Natural killer cell (primary cell): ENCODE measurements at regions not wholly inside any gene's neighbourhood (a gene's known extent, or its start where the extent isn't known, plus 50 kb on each side); places are given as distances from the start of the nearest gene placed in this dataset.

Source experiments
- ATAC-seq, 3 donors: fragments of 150-1000 bp in 2 of 3; fragments of 200-7000 bp in 1 of 3; cut with Tn5 transposase; 1 replicate in 1 of 3; 2 replicates in 2 of 3; pipeline ENCODE4 v1.10.0; 2021; ENCODE audit warnings: mild to moderate bottlenecking in 2 of 3, moderate library complexity in 2 of 3
- DNase-seq, 2 donors: peaks; one replicate each; pipeline versions ENCODE4 v3.0.0 to v3.0.0-alpha.2; 2013 to 2021; ENCODE audit warnings: mixed read lengths in 1 of 2
- H3K27ac ChIP-seq: one replicate; pipeline ENCODE4 v1.5.1; 2013; ENCODE audit warnings: mild to moderate bottlenecking, low read length
- H3K27me3 ChIP-seq: one replicate; pipeline ENCODE4 v1.6.1; 2013; ENCODE audit warnings: low read length; ENCODE audit not compliant: control insufficient read depth, insufficient read depth
- H3K36me3 ChIP-seq: one replicate; pipeline ENCODE4 v1.6.1; 2013; ENCODE audit warnings: low read length; ENCODE audit not compliant: control insufficient read depth, insufficient read depth
- H3K4me1 ChIP-seq: one replicate; pipeline ENCODE4 v1.6.1; 2013; ENCODE audit warnings: low read length; ENCODE audit not compliant: control insufficient read depth, insufficient read depth
- H3K4me3 ChIP-seq: one replicate; pipeline ENCODE4 v1.5.1; 2013; ENCODE audit warnings: low read length
- H3K9me3 ChIP-seq: one replicate; pipeline ENCODE4 v1.6.1; 2013; ENCODE audit warnings: low read length; ENCODE audit not compliant: control insufficient read depth, insufficient read depth
- H3K27ac Mint-ChIP-seq, 2 donors: one replicate each; pipeline ENCODE4 v1.8.0; 2022; ENCODE audit warnings: mild to moderate bottlenecking in 2 of 2, mixed read lengths in 2 of 2, moderate library complexity in 1 of 2
- H3K27me3 Mint-ChIP-seq, 2 donors: one replicate each; pipeline ENCODE4 v1.8.0; 2022; ENCODE audit warnings: low read depth in 2 of 2, mixed read lengths in 2 of 2
- H3K36me3 Mint-ChIP-seq: one replicate; pipeline ENCODE4 v1.8.0; 2022; ENCODE audit warnings: mixed read lengths
- H3K4me1 Mint-ChIP-seq, 2 donors: one replicate each; pipeline ENCODE4 v1.8.0; 2022; ENCODE audit warnings: mixed read lengths in 2 of 2
- H3K4me3 Mint-ChIP-seq: one replicate; pipeline ENCODE4 v1.8.0; 2022; ENCODE audit warnings: mild to moderate bottlenecking, moderate library complexity, mixed read lengths
- H3K9me3 Mint-ChIP-seq, 2 donors: one replicate each; pipeline ENCODE4 v1.8.0; 2022; ENCODE audit warnings: mixed read lengths in 2 of 2
- CTCF ChIP-seq: fragments of 200-600 bp; IDR thresholded peaks from one replicate; pipeline ENCODE4 v1.8.0; 2022; ENCODE audit warnings: antibody characterized with exemption
- WGBS: methylation state at CpG from one replicate; pipeline ENCODE4 v1.1.7; 2013; ENCODE audit warnings: missing lambda C conversion rate; ENCODE audit not compliant: insufficient coverage; 5-methylcytosine and 5-hydroxymethylcytosine counted together
- intact Hi-C: fragments of 100-400 bp; cut with micrococcal nuclease; formaldehyde crosslinking; loops from one replicate; pipeline ENCODE4 v1.14.2; 2022

- no peak for TF ChIP-seq CTCF
- H3K4me3 ChIP-seq, result no peak overlapping the region
- Mint-ChIP-seq H3K9me3 (no peaks in the 10 kb centered on the region), H3K27ac (no peak overlapping the region), H3K27me3 (peaks cover 5 to 14% of the 10 kb centered on the region in 2 donors), H3K4me1 (no peaks in the 10 kb centered on the region), H3K4me3 (no peak overlapping the region), H3K36me3 (no peaks in the 10 kb centered on the region)
- no peak for DNase-seq
- H3K4me1 ChIP-seq, result no peaks in the 10 kb centered on the region
- H3K27ac ChIP-seq, result no peak overlapping the region
- 93% methylated on average over 21 of the region's 25 CpGs for WGBS
- intact Hi-C loops, result no loop called here
- H3K36me3 ChIP-seq, result no peaks in the 10 kb centered on the region
- H3K27me3 ChIP-seq, result no peaks in the 10 kb centered on the region
- ATAC-seq, result no peak
- H3K9me3 ChIP-seq, result no peaks in the 10 kb centered on the region
These were observed 367.9 kb downstream of the PREX1 start for GRCh38 chr20:48459722-48460395.

- Histone ChIP-seq H3K36me3 (no peaks in the 10 kb centered on the region), H3K4me1 (no peaks in the 10 kb centered on the region), H3K27ac (no peak overlapping the region), H3K9me3 (no peaks in the 10 kb centered on the region), H3K27me3 (no peaks in the 10 kb centered on the region), H3K4me3 (no peak overlapping the region)
- intact Hi-C loops, result no loop called here
- H3K9me3 Mint-ChIP-seq, result no peaks in the 10 kb centered on the region
- peaks cover 5 to 20% of the 10 kb centered on the region in 2 donors for H3K27me3 Mint-ChIP-seq
- no peak for DNase-seq
- no peak overlapping the region for H3K4me3 Mint-ChIP-seq
- WGBS, result 72% methylated on average over 12 of the region's 12 CpGs
- no peak for TF ChIP-seq CTCF
- no peak for ATAC-seq
- H3K4me1 Mint-ChIP-seq, result no peaks in the 10 kb centered on the region
- H3K27ac Mint-ChIP-seq, result no peak overlapping the region
- no peaks in the 10 kb centered on the region for H3K36me3 Mint-ChIP-seq
These were observed 369.0 kb downstream of the PREX1 start for GRCh38 chr20:48458601-48459385.

DNA sequence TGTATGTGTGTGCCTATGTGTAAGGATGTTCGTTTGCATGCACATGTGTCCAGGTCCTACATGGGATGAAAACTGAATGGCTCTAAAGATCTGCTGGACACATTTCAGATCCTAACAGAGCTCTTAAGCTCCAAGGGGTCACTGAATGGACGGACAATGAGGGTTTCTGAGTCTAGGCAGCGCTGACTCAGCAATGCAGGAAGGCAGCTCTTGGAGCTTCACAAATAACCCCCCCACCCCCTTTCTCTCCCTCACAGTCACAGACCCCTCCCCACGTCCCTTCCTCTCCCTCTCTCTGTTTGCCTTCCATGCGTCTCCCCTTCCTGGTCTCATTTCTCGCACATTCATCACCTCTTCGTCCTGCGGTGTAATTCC lies 369.8 kb downstream of the PREX1 start:
- 79% methylated on average over 8 of the region's 8 CpGs for WGBS

More for the DNA sequence above, 369.8 kb downstream of the PREX1 start:
- H3K27ac Mint-ChIP-seq, result no peak overlapping the region
- no peak for TF ChIP-seq CTCF
- DNase-seq, result no peak
- Histone ChIP-seq H3K9me3 (no peaks in the 10 kb centered on the region), H3K4me3 (no peak overlapping the region), H3K27me3 (no peaks in the 10 kb centered on the region), H3K36me3 (no peaks in the 10 kb centered on the region), H3K27ac (no peak overlapping the region), H3K4me1 (no peaks in the 10 kb centered on the region)
- H3K27me3 Mint-ChIP-seq, result peaks cover 5 to 20% of the 10 kb centered on the region in 2 donors
- no peaks in the 10 kb centered on the region for H3K4me1 Mint-ChIP-seq
- no peak for ATAC-seq
- no peaks in the 10 kb centered on the region for H3K9me3 Mint-ChIP-seq
- intact Hi-C loops, result no loop called here
- no peak overlapping the region for H3K4me3 Mint-ChIP-seq
- no peaks in the 10 kb centered on the region for H3K36me3 Mint-ChIP-seq
